ENCODE measurements at regions not wholly inside any gene's neighbourhood (a gene's known extent, or its start where the extent isn't known, plus 50 kb on each side); places are given as distances from the start of the nearest gene placed in this dataset.

DNA sequence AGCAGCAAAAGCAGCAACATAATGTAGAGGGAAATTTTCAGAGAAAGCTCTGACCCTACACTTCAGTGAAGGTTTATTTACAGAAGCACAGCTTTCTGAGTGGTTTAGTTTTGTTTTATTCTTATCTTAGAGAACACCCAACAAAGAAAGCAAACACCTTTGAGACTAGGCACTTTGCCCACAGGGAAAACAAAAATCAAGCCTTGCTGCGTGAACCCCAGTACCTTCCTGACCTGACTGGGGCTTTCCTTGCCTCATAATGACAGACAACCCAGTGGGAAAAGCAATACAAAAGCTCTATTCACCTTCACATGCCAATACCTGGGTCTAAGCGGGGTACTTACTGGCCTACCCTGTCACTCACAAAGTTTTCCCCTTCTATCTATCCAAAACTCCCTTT lies 189.8 kb downstream of the HINT1 start:
- ATAC-seq (ENCODE audit: low FRiP score) (no peak), DNase-seq (ENCODE audit: low spot score) (no peak)
- TF ChIP-seq, protein P1, sequence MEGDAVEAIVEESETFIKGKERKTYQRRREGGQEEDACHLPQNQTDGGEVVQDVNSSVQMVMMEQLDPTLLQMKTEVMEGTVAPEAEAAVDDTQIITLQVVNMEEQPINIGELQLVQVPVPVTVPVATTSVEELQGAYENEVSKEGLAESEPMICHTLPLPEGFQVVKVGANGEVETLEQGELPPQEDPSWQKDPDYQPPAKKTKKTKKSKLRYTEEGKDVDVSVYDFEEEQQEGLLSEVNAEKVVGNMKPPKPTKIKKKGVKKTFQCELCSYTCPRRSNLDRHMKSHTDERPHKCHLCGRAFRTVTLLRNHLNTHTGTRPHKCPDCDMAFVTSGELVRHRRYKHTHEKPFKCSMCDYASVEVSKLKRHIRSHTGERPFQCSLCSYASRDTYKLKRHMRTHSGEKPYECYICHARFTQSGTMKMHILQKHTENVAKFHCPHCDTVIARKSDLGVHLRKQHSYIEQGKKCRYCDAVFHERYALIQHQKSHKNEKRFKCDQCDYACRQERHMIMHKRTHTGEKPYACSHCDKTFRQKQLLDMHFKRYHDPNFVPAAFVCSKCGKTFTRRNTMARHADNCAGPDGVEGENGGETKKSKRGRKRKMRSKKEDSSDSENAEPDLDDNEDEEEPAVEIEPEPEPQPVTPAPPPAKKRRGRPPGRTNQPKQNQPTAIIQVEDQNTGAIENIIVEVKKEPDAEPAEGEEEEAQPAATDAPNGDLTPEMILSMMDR (IDR thresholded peaks at IDR 0.05): no peak

- DNase-seq (ENCODE audit: low spot score): no peak
- TF ChIP-seq, protein P1 (IDR thresholded peaks at IDR 0.05): no peak
- ATAC-seq (ENCODE audit: low FRiP score): no peak
These were observed 190.9 kb downstream of the HINT1 start for GRCh38 chr5:130974021-130974683.

DNA sequence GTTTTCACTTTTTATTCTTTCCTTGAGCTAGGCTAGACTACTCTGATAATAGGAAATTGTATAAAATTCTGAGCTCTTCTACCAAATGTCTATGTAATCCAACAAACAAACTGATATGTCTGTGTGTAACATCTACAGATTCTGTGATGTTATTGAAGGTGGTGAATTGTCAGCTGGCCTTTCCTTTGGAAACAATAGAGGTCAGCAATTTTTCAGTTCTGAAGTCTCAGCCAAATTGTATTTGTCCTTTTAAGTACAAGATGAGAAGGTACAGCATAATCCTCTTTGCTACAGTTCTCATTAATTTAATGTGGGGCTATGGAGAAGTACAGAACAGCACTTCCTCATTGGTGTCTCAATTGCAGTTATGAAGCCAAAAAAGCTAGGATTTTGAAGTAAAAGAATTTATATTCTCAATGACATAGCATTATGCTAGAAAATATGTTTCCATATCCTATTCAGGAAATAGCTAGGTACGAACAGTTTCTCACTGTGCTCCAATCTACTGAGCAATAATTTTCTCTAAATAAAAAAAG lies 198.0 kb downstream of the HINT1 start:
- TF ChIP-seq, protein P1 (IDR thresholded peaks at IDR 0.05): no peak
- DNase-seq (ENCODE audit: low spot score) (no peak), ATAC-seq (ENCODE audit: low FRiP score) (no peak)

GRCh38 chr5:130965920-130966319 lies 199.1 kb downstream of the HINT1 start:
- TF ChIP-seq, protein P1 (IDR thresholded peaks at IDR 0.05): no peak
- DNase-seq (ENCODE audit: low spot score) (no peak), ATAC-seq (ENCODE audit: low FRiP score) (no peak)

DNA sequence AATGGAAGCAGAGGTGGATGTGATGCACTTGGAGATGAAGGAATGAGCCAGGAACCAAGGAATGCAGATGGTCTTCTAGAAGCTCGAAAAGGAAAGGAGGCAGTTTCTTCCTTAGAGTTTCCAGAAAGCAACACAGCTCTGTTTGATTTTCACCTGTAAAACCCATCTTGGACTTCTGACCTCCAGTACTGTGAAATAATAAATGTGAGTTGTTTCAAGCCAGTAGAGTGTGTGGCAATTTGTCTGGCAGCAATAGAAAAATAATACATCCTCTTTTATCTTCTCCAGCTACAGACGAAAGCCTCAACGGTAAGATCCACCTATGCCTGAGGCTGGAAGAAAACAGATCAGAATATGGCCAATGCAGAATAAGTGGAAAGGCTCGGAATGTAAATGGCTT lies 199.7 kb downstream of the HINT1 start:
- no peak for DNase-seq (ENCODE audit: low spot score)
- ATAC-seq (ENCODE audit: low FRiP score): no peak
- TF ChIP-seq, protein P1 (IDR thresholded peaks at IDR 0.05): no peak

DNA sequence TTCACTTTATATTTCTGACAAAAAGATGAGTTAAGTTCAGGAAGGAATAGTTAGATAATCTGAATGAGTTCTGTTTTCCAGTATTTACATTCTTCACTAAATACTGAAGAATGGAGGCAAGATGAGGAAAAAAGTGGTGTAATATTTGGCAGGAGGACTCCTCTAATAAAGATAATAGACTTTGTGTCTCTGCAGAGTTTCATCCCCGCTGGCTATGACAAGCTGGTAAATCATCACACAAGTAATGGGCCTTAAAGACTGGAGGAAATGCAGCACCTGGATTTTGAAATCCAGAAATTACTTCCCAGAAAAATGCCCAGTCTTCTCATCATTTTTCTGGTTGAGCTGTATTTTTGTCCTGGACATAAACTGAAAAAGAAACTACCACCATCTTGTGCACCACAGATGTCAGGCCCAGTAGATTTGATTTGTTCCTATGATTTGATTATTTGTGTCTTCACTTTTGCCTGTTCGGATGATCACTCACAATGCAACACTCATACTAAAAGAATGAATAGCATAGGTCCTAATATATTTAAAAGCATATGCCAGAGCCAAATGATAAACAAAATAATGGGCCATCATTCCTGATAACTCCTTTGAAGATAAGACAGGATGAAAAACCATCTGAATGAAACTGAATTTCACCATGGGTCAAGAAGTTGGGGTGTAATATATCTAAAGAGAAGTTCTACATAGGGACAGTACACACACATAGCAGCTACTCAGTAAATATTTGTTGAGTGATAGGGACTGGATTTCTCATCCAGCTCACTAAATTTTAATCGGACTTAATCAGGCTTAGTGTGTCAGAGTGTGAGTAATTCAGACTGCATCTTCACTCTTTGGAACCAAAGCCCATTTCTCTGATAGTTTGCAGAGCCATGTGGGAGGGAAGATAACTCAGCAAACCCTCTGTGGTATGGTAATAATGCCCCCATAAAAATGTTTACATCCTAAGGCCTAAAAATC lies 200.5 kb downstream of the HINT1 start:
- ATAC-seq (ENCODE audit: low FRiP score): no peak
- DNase-seq (ENCODE audit: low spot score): no peak
- TF ChIP-seq, protein P1 (IDR thresholded peaks at IDR 0.05): no peak
